NCI-H1048 (cell line): ENCODE measurements at regions not wholly inside any gene's neighbourhood (a gene's known extent, or its start where the extent isn't known, plus 50 kb on each side); places are given as distances from the start of the nearest gene placed in this dataset.

Experiments used
- DNase-seq: peaks from one replicate; lab custom pipeline; 2025; lab: John Stamatoyannopoulos, UW

- DNase-seq, result no peak
These were observed 239.0 kb downstream of the SYK start for GRCh38 chr9:91040371-91041215.

DNA sequence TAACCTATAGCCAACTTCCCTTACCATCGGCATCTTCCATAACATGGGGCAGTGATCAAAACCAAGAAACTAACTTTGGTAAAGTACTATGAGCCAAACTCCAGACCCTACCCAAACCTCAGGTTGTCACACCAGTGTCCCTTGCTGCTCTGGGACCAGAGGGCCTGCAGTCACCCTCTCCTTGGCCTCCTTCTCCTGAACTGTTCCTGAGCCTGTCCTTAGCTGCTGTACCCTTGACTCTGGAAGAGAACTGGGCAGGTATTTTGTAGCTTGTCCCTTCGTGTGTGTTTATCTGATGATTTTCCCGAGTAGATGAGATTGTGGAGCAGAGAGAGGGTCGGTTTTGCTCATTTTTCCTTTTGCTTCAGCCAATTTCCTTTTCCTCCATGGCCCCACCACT lies 240.4 kb downstream of the SYK start:
- no peak for DNase-seq

DNA sequence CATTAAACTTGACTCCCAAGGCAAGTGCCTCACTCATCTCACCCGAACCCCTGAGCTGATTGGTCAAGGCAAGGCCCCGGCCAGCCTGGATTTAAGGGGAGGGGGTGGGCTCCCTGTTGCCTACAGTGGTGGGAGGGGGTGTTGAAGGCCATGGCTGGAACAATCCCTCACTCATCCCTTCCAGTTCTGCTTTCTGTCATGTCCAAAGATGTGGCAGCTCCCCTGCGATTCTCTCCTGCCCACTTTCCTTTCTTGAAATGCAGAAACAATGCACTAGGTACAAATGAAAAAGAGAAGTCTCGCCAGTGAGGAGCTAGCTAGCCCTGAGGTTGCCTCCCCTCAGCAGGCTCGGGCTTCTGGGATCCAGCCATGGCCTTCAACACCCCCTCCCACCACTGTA lies 240.9 kb downstream of the SYK start:
- no peak for DNase-seq

- DNase-seq, result no peak
These were observed 241.6 kb downstream of the SYK start for GRCh38 chr9:91043056-91043810.

- DNase-seq, result no peak
These were observed 242.2 kb downstream of the SYK start for GRCh38 chr9:91043811-91044175.

GRCh38 chr9:91044354-91044753 lies 242.7 kb downstream of the SYK start:
- no peak for DNase-seq

DNA sequence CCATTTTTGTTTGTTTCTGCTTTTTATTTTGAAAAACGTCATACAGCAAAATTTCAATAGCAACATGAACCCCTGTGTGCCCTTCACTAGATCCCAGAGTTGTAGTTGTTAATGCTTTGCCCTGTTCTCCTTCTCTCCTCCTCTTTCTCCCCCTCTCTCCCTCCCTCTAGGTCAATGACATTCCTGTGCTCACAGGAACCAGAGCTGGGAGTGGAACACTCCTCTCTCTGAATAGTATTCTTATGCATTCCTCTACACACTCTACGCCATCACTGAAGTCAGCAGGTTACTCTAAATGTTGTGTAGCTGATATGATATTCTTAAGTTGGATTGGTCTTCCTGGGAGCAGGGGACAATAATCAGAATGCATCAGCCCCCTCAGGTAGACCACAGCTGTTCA lies 243.4 kb downstream of the SYK start:
- DNase-seq, result no peak

GRCh38 chr9:91047529-91047928 lies 245.9 kb downstream of the SYK start:
- no peak for DNase-seq

- no peak for DNase-seq
These were observed 246.5 kb downstream of the SYK start for GRCh38 chr9:91047993-91048607.

- no peak for DNase-seq
These were observed 247.1 kb downstream of the SYK start for GRCh38 chr9:91048749-91049148.

- no peak for DNase-seq
These were observed 252.2 kb downstream of the SYK start for GRCh38 chr9:91053824-91054223.

- no peak for DNase-seq
These were observed 254.2 kb downstream of the SYK start for GRCh38 chr9:91055845-91056244.

- DNase-seq, result no peak
These were observed 254.9 kb downstream of the SYK start for GRCh38 chr9:91056486-91056885.

DNA sequence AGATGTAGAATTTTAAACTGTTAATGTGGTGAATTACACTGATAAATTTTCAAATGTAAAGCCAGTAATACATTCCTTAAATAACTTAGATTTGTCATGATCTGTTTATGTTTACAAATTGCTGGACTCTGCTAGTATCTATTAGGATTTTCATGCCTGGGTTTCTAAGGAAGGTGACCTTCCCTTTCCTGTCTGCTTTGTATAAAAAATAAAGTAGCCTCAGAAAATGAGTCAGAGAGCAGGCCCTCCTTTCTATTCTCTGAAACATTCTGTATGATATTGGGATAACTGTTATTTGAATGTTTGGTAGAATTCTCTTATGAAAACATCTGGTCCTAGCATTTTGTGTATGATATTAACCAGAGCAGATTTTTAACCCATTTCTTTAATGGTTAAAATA lies 255.3 kb downstream of the SYK start:
- DNase-seq, result no peak

DNA sequence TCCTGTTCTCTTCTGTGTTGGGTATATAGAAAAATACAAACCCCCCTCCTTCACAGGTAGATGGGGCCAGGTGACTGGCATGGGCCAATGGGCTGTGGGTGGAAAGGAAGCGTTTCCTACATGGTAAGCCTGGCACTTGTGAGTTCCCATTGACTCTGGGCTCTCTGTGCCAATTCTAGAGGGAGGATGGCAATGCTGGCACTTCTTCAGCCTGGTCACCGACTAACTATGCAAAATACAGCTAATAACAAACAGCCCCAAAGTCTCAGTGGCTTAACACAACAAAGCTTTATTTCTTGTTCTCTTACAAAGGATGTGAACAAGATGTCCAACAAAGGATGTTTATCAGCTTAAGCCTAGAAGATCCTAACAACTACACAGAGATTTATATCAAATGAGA lies 258.1 kb downstream of the SYK start:
- no peak for DNase-seq

DNA sequence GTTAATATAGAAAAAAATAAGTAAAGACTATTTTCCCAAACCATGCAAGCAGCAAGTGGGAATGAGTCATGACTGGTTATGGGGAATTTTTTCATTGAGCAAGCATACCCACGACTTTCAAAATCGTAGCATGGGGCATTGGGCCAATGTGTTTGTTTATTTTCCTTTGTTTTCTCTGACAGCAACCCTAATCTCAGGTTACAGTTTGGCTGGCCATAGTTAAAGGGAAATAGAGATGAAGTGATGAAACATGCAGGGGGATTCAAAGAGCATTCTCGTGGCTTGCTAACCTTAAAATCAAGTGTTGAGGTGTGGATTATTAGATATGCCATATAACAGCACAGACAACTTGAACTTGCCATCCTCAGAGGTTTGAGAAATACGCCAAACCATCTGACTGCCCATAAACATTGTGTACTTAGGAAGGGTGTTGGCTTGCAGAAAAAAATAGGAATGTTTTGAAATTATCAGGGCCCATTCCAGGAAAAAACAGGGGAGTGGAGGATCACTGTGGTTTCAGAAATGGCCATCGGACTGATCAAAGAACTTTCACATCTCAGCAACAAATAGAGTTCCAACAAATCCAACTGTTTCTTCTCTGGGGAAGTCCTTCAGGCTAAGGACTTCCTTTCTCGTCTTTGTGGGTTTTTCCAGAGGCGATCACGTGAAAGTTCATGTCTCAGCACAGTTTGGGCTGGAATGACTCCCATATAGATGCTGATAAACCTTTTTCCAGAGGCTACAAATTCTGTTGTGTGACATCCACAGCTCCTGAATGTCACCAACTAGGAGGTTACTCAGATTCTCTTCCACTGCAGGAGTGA lies 259.1 kb downstream of the SYK start:
- no peak for DNase-seq

DNA sequence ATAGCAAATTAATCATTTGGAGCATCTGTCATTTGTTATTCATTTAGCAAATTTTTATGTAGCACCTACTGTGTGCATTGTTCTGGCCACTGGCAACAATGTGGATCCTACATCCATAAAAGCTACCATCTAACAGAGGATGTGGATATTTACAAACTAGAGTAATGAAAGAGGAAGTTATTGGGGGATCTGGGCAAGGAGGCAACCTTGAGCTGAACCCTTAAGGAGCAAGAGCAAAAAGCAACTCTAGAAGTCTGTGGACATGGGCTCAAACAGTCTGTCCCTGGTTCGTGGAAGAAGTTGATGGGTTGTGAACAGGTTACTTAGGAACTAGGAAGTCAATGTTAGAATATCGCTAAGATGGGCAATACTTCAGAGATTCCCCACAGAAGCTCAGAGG lies 259.9 kb downstream of the SYK start:
- no peak for DNase-seq

- DNase-seq, result no peak
These were observed 260.7 kb downstream of the SYK start for GRCh38 chr9:91062281-91062680.

DNA sequence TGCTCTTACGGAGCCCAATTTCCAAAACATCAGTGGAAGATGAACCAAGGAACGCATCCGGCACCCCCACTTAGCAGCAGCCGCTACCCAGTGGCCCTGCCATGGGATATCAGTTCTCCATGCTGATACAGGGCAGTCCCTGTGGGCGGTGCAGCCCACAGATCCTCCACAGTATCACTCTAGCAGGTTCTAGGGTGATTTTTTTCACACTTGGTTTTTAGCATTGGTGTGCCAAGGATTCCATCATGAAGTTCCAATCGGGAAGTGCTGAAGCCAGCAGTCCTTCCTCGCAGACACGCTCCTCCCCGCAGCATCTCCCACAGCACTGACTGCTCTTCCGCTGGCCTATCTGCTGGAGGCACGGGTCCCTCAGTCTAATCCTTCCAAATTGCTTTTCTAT lies 261.9 kb downstream of the SYK start:
- DNase-seq, result no peak

GRCh38 chr9:91065231-91066041 lies 263.8 kb downstream of the SYK start:
- DNase-seq, result no peak

DNA sequence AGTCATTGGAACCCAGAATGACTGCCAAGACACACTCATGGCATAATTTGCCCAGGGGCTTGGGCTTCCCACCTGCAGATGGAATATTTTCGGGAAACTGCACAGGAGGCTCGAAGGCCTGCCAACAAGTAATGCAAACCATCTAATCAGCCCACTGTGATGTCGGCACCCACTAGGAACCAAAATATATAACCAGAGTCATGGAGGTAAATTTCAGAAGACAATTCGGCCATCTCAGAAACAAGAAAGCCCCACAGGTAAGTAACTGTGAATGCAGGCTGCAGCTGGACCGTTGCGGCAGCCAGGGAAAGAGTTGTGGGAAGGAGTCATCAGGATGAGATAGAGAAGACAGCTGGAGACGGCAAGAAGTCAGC lies 264.4 kb downstream of the SYK start:
- DNase-seq, result no peak
